RWPE2 (cell line): ENCODE measurements at regions not wholly inside any gene's neighbourhood (a gene's known extent, or its start where the extent isn't known, plus 50 kb on each side); places are given as distances from the start of the nearest gene placed in this dataset.

ENCODE experiments used
- ATAC-seq: fragments of 200-7000 bp; cut with Tn5 transposase; 3 replicates; pipeline ENCODE4 v1.9.1; 2021; ENCODE audit warnings: low read depth
- DNase-seq: peaks from one replicate; pipeline ENCODE4 v3.0.0-alpha.2; 2020; ENCODE audit warnings: low spot score
- H3K27ac ChIP-seq: fragments of 450-650 bp; 2 replicates; pipeline ENCODE4 v1.5.1; 2017; ENCODE audit warnings: mild to moderate bottlenecking; ENCODE audit not compliant: poor library complexity, severe bottlenecking
- H3K27me3 ChIP-seq: fragments of 250-450 bp; sonication (Bioruptor Pico); 2 replicates; pipeline ENCODE4 v1.5.1; 2021; ENCODE audit warnings: mild to moderate bottlenecking, moderate library complexity; ENCODE audit not compliant: insufficient read depth, poor library complexity, severe bottlenecking
- H3K36me3 ChIP-seq: fragments of 250-450 bp; sonication (Bioruptor Pico); 2 replicates; pipeline ENCODE4 v1.5.1; 2020; ENCODE audit warnings: low read depth, mild to moderate bottlenecking, moderate library complexity
- H3K4me1 ChIP-seq: fragments of 250-450 bp; sonication (Bioruptor Pico); 2 replicates; pipeline ENCODE4 v1.5.1; 2021; ENCODE audit warnings: mild to moderate bottlenecking, moderate library complexity; ENCODE audit not compliant: insufficient read depth, poor library complexity, severe bottlenecking
- H3K4me3 ChIP-seq: fragments of 250-450 bp; sonication (Bioruptor Pico); 2 replicates; pipeline ENCODE4 v1.5.1; 2021; ENCODE audit warnings: mild to moderate bottlenecking, moderate library complexity; ENCODE audit not compliant: severe bottlenecking
- H3K9me3 ChIP-seq: fragments of 250-450 bp; sonication (Bioruptor Pico); 2 replicates; pipeline ENCODE4 v1.5.1; 2021; ENCODE audit warnings: mild to moderate bottlenecking, moderate library complexity; ENCODE audit not compliant: severe bottlenecking
- TF ChIP-seq, protein P1 (sequence below): fragments of 450-650 bp; IDR thresholded peaks from one replicate; pipeline ENCODE4 v1.5.1; 2017; ENCODE audit warnings: mild to moderate bottlenecking, moderate library complexity; ENCODE audit not compliant: poor library complexity, severe bottlenecking

- Histone ChIP-seq H3K4me1 (no peaks in the 10 kb centered on the region), H3K27me3 (no peaks in the 10 kb centered on the region)
- DNase-seq: no peak
Measured at GRCh38 chr22:27635852-27636251, 165.7 kb downstream of the MN1 start.

DNA sequence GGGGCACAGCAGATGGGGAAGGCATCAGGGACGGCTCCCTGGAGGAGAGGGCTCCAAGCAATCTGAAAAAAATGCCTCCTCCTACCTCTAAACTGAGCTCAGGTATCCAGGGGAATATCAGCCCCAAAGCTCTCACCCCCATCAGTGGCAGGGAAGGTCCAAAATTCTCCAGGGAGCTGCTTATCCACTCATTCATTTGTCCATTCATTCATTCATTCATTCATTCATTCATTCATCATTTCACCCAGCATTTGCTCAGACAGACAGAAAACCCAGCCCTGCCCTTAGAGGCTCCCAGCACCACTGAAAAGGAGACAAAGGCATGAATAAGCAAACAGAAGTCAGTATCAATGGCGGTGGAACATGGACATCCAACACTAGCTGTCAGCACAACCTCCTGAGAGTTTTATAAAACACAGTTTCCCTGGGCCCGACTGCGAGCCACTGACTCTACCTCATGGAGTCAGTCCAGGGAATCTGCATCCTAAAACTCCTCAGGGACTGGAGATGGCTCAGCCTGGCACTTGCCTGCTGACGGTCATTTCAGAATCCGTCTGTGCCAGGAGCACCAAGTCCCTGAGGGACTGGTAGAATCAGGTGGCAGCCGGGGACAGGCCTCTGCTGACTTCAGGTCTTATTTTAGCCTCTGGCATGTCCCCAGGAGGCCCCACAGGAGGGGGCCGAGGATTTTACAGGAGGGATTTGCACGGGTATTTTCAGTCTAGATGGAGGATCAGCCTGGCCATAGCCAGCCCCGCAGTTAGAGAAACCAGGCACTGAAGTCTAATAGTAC, 164.6 kb downstream of the MN1 start:
- DNase-seq (no peak), ATAC-seq (no peak)
- H3K27ac ChIP-seq: no peak overlapping the region
- TF ChIP-seq, protein P1, sequence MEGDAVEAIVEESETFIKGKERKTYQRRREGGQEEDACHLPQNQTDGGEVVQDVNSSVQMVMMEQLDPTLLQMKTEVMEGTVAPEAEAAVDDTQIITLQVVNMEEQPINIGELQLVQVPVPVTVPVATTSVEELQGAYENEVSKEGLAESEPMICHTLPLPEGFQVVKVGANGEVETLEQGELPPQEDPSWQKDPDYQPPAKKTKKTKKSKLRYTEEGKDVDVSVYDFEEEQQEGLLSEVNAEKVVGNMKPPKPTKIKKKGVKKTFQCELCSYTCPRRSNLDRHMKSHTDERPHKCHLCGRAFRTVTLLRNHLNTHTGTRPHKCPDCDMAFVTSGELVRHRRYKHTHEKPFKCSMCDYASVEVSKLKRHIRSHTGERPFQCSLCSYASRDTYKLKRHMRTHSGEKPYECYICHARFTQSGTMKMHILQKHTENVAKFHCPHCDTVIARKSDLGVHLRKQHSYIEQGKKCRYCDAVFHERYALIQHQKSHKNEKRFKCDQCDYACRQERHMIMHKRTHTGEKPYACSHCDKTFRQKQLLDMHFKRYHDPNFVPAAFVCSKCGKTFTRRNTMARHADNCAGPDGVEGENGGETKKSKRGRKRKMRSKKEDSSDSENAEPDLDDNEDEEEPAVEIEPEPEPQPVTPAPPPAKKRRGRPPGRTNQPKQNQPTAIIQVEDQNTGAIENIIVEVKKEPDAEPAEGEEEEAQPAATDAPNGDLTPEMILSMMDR: no peak
- H3K4me3 ChIP-seq: no peak overlapping the region
- no peaks in the 10 kb centered on the region for H3K36me3 ChIP-seq
- H3K9me3 ChIP-seq: no peaks in the 10 kb centered on the region
- H3K27me3 ChIP-seq: no peaks in the 10 kb centered on the region
- no peaks in the 10 kb centered on the region for H3K4me1 ChIP-seq

More at GRCh38 chr22:27635852-27636251, 165.7 kb downstream of the MN1 start:
- H3K27ac ChIP-seq: no peak overlapping the region
- H3K36me3 ChIP-seq: no peaks in the 10 kb centered on the region
- no peak for ATAC-seq
- TF ChIP-seq, protein P1: no peak
- no peaks in the 10 kb centered on the region for H3K9me3 ChIP-seq
- H3K4me3 ChIP-seq: no peak overlapping the region

- TF ChIP-seq, protein P1: no peak
- no peaks in the 10 kb centered on the region for H3K27me3 ChIP-seq
- peak; percentile 68 for ATAC-seq
Measured at GRCh38 chr22:27637604-27638003, 164.0 kb downstream of the MN1 start.

DNA sequence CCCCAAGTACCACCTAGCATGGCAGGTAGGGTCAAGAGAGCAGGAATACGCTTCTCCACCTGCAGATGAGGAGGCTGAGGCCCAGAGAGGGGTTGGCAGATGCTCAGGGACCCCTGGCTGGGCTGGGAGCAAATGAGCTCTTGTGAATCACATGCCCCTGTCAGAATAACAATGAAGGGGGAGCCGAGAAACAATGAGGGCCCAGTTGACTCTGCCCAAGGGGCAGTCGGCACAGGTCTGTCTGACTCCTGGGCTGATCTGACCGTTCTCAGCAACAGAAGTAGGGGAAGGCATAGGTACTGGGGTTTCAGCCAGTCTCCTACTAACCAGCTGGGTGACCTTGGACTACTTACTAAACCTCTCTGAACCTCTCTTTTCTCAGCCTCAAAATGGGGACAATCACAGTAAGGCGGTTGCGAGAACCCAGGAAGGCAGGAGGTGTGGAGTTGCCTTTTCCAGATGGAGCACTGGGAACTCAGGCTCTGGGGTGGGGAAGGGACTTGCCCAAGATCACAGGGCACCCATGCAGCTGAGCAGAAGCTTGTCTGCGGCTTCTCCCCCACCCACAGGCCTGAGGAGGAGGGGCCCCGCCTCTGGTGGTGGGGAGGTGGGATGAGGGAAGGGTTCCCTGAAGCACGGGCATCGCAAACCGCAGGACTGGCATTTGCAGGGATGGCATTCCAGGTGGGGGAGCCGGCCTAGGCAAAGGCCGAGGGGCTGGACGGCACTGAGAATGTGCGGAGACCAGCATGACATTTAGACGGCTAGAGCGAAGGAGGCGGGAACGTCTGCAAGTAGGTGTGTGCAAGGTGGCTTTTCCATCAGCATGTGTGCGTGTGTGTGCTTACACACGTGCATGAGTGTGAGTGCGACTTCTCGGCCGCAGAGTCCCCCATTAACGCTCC, 163.0 kb downstream of the MN1 start:
- Histone ChIP-seq H3K27me3 (no peaks in the 10 kb centered on the region), H3K4me3 (no peak overlapping the region), H3K9me3 (no peaks in the 10 kb centered on the region), H3K36me3 (no peaks in the 10 kb centered on the region), H3K4me1 (no peaks in the 10 kb centered on the region), H3K27ac (no peak overlapping the region)
- ATAC-seq (no peak), DNase-seq (no peak)
- TF ChIP-seq, protein P1: no peak

More at GRCh38 chr22:27637604-27638003, 164.0 kb downstream of the MN1 start:
- H3K4me1 ChIP-seq: no peaks in the 10 kb centered on the region
- no peak overlapping the region for H3K4me3 ChIP-seq
- DNase-seq: no peak
- H3K27ac ChIP-seq: no peak overlapping the region
- no peaks in the 10 kb centered on the region for H3K36me3 ChIP-seq
- H3K9me3 ChIP-seq: no peaks in the 10 kb centered on the region
